ENCODE measurements at regions not wholly inside any gene's neighbourhood (a gene's known extent, or its start where the extent isn't known, plus 50 kb on each side); places are given as distances from the start of the nearest gene placed in this dataset.

DNA sequence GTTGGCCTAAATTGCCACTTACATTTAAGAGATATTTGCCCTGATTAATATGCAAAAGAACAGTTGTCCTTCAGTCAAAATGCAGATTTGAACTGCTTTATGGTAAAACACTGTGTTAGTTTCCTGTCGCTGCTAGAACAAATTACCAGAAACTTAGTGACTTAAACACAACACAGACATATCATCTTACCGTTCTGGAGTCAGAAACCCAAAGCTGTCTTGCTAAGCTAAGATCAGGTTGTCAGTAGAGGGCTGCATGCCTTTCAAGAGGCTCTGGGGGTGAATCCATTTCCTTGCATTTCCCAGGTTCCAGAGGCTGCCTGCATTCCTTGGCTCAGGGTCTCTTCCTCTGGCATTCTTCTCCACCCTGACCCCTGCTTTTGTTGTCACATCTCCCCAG lies 149.5 kb downstream of the FAM161A start:
- TF ChIP-seq POLR2A (IDR thresholded peaks at IDR 0.05; ENCODE audit: low read depth, low read length) (no peak), TAF1 (IDR thresholded peaks at IDR 0.05; ENCODE audit: borderline replicate concordance, low read depth, low read length) (no peak), POLR2AphosphoS5 (IDR thresholded peaks at IDR 0.05; ENCODE audit: low read depth, low read length) (no peak)
